ENCODE measurements at regions not wholly inside any gene's neighbourhood (a gene's known extent, or its start where the extent isn't known, plus 50 kb on each side); places are given as distances from the start of the nearest gene placed in this dataset.

- TF ChIP-seq CTCF (IDR thresholded peaks at IDR 0.05) (no peak), POLR2A (IDR thresholded peaks at IDR 0.05) (no peak)
Observed at GRCh38 chr7:85770332-85770731, 583.5 kb upstream of the SEMA3D start.

Measured in heart left ventricle (tissue), 13 donors.